ENCODE measurements at regions not wholly inside any gene's neighbourhood (a gene's known extent, or its start where the extent isn't known, plus 50 kb on each side); places are given as distances from the start of the nearest gene placed in this dataset.
A peak's percentile ranks its signal among the peaks of the same experiment; 100 is the strongest.

DNA sequence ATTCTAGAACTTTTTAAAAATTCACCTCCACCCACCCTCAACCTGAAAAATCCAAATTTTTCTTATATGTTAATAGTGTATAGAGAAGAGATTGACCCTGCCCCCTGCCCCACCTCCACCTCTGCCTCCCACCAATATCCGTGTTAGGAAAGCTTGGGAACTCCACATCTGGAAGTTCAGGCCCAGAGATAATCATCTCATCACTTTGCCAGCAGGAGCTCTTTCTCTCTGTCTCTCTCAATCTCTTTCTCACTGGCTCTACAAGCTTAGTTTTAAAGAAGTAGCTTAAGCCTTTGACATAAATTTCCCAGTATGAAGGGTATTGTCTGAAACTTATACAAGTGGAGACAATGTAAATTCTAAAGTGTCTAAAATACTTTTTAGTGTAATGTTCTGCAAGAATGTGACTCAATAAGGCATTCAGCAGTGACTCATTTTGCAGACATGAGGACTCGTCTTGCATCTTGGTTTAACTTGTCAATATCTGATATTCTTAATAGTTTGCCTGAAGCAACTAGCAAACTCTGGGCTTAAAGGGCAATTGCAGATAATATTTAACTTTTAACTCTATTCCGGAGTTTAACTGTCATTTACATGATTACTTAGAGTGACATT lies 299.8 kb upstream of the EPHA3 start:
- H3K27ac Mint-ChIP-seq, result no peak overlapping the region
- WGBS, 2 experiments (ENCODE audit: insufficient coverage in 1 of 2, insufficient read length in 1 of 2), result 37 to 74% methylated on average over 2 to 3 of the region's 3 CpGs

DNA sequence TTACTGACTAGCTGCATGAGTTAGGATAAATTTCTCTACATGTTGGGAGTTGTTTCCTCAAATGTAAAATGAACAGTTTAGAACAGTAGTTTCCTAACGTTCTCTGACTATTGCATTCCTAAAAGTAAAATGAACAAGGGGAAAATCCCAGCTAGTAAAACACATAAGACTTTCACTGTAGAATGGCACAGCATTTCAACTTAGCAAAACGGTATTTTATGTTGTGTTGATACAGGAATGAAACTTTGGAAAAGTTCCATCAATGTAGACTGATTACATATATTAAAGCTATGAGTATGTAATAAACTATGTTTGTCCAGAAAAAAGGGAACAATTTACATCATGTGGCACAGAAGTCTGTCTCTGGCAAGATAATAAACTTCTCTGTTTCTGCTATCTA lies 297.4 kb upstream of the EPHA3 start:
- no peak for DNase-seq
- no peak overlapping the region for H3K27ac Mint-ChIP-seq
- Histone ChIP-seq H3K9me3 (ENCODE audit: control insufficient read depth, low read length) (no peaks in the 10 kb centered on the region), H3K9ac (ENCODE audit: extremely low read depth, low read length, poor library complexity, severe bottlenecking) (no peak overlapping the region), H3K4me1 (ENCODE audit: control insufficient read depth, insufficient read depth, low read length) (no peaks in the 10 kb centered on the region), H3K27me3 (ENCODE audit: control insufficient read depth, insufficient read depth, low read length, poor library complexity, severe bottlenecking) (no peaks in the 10 kb centered on the region), H3K36me3 (ENCODE audit: control insufficient read depth, insufficient read depth, low read length) (no peaks in the 10 kb centered on the region), H3K4me3 (ENCODE audit: low read length) (no peak overlapping the region), H3K27ac (ENCODE audit: low read depth, low read length) (no peak overlapping the region)
- no peaks in the 10 kb centered on the region for H3K9me3 Mint-ChIP-seq
- 85% methylated on average over 2 of the region's 2 CpGs; no CpG with 5 or more reads in 1 of the 2 experiments for WGBS, 2 experiments (ENCODE audit: insufficient coverage in 1 of 2, insufficient read length in 1 of 2)
- no peaks in the 10 kb centered on the region for H3K36me3 Mint-ChIP-seq (ENCODE audit: low read depth)
- no peaks in the 10 kb centered on the region for H3K27me3 Mint-ChIP-seq (ENCODE audit: insufficient read depth)
- TF ChIP-seq, protein P1, sequence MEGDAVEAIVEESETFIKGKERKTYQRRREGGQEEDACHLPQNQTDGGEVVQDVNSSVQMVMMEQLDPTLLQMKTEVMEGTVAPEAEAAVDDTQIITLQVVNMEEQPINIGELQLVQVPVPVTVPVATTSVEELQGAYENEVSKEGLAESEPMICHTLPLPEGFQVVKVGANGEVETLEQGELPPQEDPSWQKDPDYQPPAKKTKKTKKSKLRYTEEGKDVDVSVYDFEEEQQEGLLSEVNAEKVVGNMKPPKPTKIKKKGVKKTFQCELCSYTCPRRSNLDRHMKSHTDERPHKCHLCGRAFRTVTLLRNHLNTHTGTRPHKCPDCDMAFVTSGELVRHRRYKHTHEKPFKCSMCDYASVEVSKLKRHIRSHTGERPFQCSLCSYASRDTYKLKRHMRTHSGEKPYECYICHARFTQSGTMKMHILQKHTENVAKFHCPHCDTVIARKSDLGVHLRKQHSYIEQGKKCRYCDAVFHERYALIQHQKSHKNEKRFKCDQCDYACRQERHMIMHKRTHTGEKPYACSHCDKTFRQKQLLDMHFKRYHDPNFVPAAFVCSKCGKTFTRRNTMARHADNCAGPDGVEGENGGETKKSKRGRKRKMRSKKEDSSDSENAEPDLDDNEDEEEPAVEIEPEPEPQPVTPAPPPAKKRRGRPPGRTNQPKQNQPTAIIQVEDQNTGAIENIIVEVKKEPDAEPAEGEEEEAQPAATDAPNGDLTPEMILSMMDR (conservative IDR thresholded peaks at IDR 0.05), result no peak
- H3K4me1 Mint-ChIP-seq, result peaks cover 11% of the 10 kb centered on the region
- H3K4me3 Mint-ChIP-seq, result no peak overlapping the region

More for the DNA sequence above, 299.8 kb upstream of the EPHA3 start:
- no peaks in the 10 kb centered on the region for H3K36me3 Mint-ChIP-seq (ENCODE audit: low read depth)
- peaks cover 11% of the 10 kb centered on the region for H3K4me1 Mint-ChIP-seq
- TF ChIP-seq, protein P1 (conservative IDR thresholded peaks at IDR 0.05), result no peak
- Histone ChIP-seq H3K36me3 (ENCODE audit: control insufficient read depth, insufficient read depth, low read length) (no peaks in the 10 kb centered on the region), H3K27ac (ENCODE audit: low read depth, low read length) (no peak overlapping the region), H3K9ac (ENCODE audit: extremely low read depth, low read length, poor library complexity, severe bottlenecking) (no peak overlapping the region), H3K9me3 (ENCODE audit: control insufficient read depth, low read length) (no peaks in the 10 kb centered on the region), H3K4me3 (ENCODE audit: low read length) (no peak overlapping the region), H3K27me3 (ENCODE audit: control insufficient read depth, insufficient read depth, low read length, poor library complexity, severe bottlenecking) (no peaks in the 10 kb centered on the region), H3K4me1 (ENCODE audit: control insufficient read depth, insufficient read depth, low read length) (no peaks in the 10 kb centered on the region)
- peak; percentile 47 for DNase-seq
- no peaks in the 10 kb centered on the region for H3K27me3 Mint-ChIP-seq (ENCODE audit: insufficient read depth)
- no peak overlapping the region for H3K4me3 Mint-ChIP-seq
- H3K9me3 Mint-ChIP-seq, result no peaks in the 10 kb centered on the region

DNA sequence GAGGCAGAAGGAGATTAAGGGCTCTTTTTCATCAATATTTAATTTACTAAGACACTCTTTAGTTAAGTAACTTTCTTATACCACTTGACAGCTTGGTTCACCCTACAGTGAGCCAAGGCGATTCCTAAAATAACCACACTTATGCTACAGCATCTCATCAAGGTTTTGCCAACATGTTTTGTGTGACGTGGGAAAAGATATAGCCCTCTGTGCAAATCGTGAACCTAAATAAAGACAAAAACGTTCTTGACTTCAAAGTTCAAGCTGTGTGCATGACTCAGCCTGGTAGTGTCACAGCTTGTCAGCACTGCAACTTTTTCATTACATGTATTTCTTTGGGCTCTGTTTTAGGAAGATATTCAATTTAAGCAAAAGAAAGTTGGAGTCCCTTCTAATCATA lies 297.0 kb upstream of the EPHA3 start:
- H3K9ac ChIP-seq (ENCODE audit: extremely low read depth, low read length, poor library complexity, severe bottlenecking), result no peak overlapping the region
- TF ChIP-seq, protein P1 (conservative IDR thresholded peaks at IDR 0.05), result no peak
- H3K27ac Mint-ChIP-seq, result no peak overlapping the region
- no peak overlapping the region for H3K4me3 Mint-ChIP-seq
- DNase-seq, result no peak
- H3K9me3 ChIP-seq (ENCODE audit: control insufficient read depth, low read length), result no peaks in the 10 kb centered on the region
- H3K27ac ChIP-seq (ENCODE audit: low read depth, low read length), result peak overlapping the region; percentile 14
- H3K9me3 Mint-ChIP-seq, result no peaks in the 10 kb centered on the region
- H3K27me3 Mint-ChIP-seq (ENCODE audit: insufficient read depth), result no peaks in the 10 kb centered on the region
- H3K4me1 Mint-ChIP-seq, result peaks cover 11% of the 10 kb centered on the region
- no peaks in the 10 kb centered on the region for H3K36me3 ChIP-seq (ENCODE audit: control insufficient read depth, insufficient read depth, low read length)
- no peaks in the 10 kb centered on the region for H3K27me3 ChIP-seq (ENCODE audit: control insufficient read depth, insufficient read depth, low read length, poor library complexity, severe bottlenecking)
- 73 to 85% methylated on average over 4 of the region's 4 CpGs for WGBS, 2 experiments (ENCODE audit: insufficient coverage in 1 of 2, insufficient read length in 1 of 2)
- no peak overlapping the region for H3K4me3 ChIP-seq (ENCODE audit: low read length)
- H3K4me1 ChIP-seq (ENCODE audit: control insufficient read depth, insufficient read depth, low read length), result no peaks in the 10 kb centered on the region
- no peaks in the 10 kb centered on the region for H3K36me3 Mint-ChIP-seq (ENCODE audit: low read depth)

Measured in endodermal cell (in vitro differentiated cells).